Breast epithelium (tissue), 3 donors: ENCODE measurements at regions not wholly inside any gene's neighbourhood (a gene's known extent, or its start where the extent isn't known, plus 50 kb on each side); places are given as distances from the start of the nearest gene placed in this dataset.

Source experiments
- POLR2A ChIP-seq: fragments of 450-650 bp; IDR thresholded peaks from one replicate; pipeline ENCODE4 v1.6.1; 2016; ENCODE audit warnings: antibody characterized with exemption, mild to moderate bottlenecking, moderate library complexity
- POLR2AphosphoS5 ChIP-seq, 3 donors: sonication (generic); formaldehyde crosslinking; IDR thresholded peaks; one replicate each; pipeline ENCODE4 v1.6.1; 2017; ENCODE audit warnings: antibody characterized with exemption in 3 of 3
- TF ChIP-seq, protein P1 (sequence below), 3 donors: fragments of 450-650 bp; IDR thresholded peaks; one replicate each; pipeline ENCODE4 v1.5.1; 2016 to 2017; ENCODE audit warnings: antibody characterized with exemption in 3 of 3, mild to moderate bottlenecking in 3 of 3, moderate library complexity in 3 of 3

- TF ChIP-seq, protein P1, sequence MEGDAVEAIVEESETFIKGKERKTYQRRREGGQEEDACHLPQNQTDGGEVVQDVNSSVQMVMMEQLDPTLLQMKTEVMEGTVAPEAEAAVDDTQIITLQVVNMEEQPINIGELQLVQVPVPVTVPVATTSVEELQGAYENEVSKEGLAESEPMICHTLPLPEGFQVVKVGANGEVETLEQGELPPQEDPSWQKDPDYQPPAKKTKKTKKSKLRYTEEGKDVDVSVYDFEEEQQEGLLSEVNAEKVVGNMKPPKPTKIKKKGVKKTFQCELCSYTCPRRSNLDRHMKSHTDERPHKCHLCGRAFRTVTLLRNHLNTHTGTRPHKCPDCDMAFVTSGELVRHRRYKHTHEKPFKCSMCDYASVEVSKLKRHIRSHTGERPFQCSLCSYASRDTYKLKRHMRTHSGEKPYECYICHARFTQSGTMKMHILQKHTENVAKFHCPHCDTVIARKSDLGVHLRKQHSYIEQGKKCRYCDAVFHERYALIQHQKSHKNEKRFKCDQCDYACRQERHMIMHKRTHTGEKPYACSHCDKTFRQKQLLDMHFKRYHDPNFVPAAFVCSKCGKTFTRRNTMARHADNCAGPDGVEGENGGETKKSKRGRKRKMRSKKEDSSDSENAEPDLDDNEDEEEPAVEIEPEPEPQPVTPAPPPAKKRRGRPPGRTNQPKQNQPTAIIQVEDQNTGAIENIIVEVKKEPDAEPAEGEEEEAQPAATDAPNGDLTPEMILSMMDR (IDR thresholded peaks at IDR 0.05) = no peak
- TF ChIP-seq POLR2A = no peak
- TF ChIP-seq POLR2AphosphoS5 (IDR thresholded peaks at IDR 0.05) = no peak
Observed at GRCh38 chr2:57947398-57947797, 99.2 kb upstream of the VRK2 start.
